G401.6 (cell line): ENCODE measurements at regions not wholly inside any gene's neighbourhood (a gene's known extent, or its start where the extent isn't known, plus 50 kb on each side); places are given as distances from the start of the nearest gene placed in this dataset.

Experiments used
- FAIRE-seq: peaks from 2 replicates; lab custom pipeline; 2012; peaks lifted over from hg19 to GRCh38; lab: Jason Lieb, UNC

DNA sequence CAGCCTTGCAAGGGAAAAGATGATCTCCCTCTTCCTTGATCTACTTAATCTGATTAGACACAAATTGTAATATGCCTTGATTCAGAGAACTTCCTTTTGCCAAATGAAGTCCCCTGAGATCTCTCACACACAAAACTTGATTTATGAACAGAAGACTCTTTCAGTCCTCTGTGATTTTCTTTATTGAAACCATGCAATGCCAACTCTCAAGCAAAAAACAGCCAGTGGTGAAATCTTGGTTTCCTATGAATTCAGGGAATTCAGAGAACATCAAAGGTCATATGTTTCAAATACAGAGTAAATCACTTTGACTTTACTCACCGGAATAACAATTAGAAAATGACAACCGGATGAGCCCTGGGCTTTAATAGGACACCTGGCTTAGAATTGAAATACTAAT is 211.7 kb downstream of the ABHD5 start:
- no peak for FAIRE-seq

GRCh38 chr3:43905157-43905556 is 214.4 kb downstream of the ABHD5 start:
- no peak for FAIRE-seq

DNA sequence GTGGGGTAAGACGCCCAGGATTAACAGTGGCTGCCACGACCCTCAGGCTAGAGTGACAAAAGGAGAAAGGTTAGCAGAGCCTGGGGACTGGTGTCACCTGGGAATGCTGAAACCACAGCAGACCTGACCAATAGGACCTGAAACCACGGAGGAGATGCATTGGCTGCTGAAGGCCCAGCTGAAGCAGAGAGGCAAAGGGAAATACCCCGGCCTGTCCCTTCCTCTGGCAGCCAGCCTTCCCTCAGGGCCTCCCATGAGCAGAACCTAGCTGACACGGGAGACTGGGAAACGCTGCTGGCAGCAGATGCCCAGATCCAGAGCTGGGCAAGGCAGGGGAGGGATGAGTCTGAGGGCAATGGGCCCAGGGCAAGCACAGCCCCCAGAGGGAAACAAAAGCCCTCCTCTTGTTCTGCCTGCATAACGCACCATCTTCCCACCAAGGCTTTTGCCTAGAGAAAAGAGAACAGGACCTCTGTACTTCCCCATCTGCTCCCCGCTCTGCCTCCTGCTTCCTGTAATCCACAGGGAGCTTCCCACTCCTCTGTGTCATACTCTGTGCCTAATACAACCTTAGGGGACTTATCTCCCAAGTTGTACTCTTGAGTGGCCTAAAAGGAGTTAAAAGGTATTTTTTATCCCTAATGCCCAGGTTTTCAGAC is 216.2 kb downstream of the ABHD5 start:
- no peak for FAIRE-seq

GRCh38 chr3:43907508-43907858 is 216.7 kb downstream of the ABHD5 start:
- no peak for FAIRE-seq

DNA sequence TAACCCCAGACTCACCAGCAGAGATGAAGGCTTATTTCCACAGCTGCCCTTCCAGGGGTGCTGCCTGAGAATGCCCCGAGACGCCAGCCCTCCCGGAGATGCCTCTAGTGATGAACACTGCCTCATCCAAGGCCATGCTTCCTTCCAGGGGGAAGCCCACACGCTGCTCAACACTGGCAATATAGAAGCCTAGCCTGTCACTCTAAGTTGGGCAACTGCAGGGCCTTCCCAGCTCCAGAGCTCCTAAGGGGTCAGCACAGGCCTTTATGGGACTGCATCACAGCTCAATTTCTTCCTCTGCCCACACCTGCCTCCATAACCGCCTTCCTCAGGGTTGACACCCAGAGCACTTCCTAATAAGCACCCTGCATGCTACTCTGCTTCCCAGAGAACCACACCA is 217.7 kb downstream of the ABHD5 start:
- no peak for FAIRE-seq

DNA sequence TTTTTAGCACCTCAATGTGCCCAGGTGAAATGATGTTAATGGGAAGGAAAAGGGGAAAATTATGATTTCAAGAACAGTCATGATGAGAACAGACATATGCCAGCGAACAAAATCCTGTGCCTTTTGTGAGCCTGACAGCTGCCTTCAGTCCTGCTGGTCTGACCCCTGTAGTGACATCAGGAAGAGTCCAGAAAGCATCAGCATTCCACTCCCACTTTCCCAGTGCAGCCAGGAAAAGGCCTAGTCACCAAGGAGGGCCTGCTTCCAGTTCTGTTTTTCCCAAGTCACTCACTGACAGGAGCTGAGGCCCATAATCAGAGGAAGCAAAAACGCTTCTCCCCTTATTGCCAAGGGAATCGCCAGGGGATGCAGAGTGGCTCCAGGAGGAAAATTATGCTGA is 218.4 kb downstream of the ABHD5 start:
- FAIRE-seq, result no peak

GRCh38 chr3:43910750-43911149 is 220.0 kb downstream of the ABHD5 start:
- FAIRE-seq, result no peak

GRCh38 chr3:43913036-43913948 is 222.6 kb downstream of the ABHD5 start:
- no peak for FAIRE-seq

- no peak for FAIRE-seq
Measured at GRCh38 chr3:43914269-43914668, 223.5 kb downstream of the ABHD5 start.

DNA sequence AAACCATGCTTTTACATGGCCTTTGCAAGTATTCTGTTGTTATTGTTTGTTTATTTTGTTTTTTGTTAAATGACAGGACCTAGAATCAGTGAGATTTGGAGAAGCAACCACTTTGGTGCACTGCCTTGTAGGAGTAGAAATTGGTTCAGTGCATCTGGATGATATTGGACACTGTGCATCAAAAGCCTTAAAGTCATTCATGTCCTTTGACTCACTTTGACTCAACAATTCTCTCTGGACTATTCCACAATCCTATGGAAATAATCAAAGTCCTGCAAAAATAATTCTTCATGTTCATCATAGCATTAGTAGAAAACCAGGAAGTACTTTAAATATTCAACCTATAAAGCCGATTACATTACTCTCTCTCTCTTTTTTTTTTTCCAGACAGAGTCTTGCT is 224.8 kb downstream of the ABHD5 start:
- FAIRE-seq, result no peak

DNA sequence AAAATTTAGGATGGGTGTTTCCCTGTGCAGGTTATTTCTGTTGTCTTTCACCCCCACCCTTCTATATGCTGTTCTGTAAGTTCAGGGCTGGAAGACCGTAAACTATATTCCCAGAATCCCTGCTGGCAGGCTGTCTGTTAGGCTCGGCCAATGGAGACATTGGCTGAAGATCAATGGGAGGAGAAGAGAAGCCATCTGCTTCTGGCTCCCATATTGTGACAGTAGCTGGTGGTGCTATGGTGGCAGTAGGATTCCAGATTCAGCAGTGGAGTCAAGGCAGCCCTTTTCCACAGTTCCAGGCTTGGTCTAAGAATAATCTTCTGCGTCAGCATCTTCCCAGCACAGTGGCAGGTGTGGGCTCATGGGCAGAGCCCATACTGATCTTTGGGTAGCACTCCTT is 226.6 kb downstream of the ABHD5 start:
- FAIRE-seq, result no peak

GRCh38 chr3:43919029-43919428 is 228.3 kb downstream of the ABHD5 start:
- no peak for FAIRE-seq

DNA sequence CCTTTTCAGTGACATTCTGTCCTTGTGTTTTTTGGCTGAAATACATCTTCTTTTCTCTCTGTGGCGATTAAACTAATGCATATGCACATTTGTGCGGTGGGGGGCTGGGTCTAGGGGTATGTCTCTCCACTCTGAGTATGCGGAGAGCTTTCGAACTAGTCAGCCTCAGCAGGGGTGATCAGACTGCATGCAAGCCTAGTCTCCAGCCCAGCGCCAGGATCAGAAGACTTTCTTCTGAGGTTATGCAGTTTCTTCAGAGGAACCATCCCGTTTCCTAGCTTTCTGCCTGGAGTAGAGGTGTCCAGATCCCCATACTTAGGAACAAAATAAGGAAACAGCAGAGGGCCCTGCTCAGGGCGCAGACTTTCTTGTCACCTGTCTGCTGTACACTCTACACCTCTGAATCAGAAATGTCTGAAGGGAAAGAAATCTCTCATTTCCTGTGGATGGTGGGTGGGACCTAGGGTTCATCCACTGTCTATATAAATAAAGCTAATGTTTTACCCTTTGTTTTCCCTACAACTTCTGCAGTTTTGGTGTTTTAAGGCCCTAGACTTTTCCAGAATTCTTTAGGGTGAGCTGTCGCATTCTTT is 230.4 kb downstream of the ABHD5 start:
- no peak for FAIRE-seq

DNA sequence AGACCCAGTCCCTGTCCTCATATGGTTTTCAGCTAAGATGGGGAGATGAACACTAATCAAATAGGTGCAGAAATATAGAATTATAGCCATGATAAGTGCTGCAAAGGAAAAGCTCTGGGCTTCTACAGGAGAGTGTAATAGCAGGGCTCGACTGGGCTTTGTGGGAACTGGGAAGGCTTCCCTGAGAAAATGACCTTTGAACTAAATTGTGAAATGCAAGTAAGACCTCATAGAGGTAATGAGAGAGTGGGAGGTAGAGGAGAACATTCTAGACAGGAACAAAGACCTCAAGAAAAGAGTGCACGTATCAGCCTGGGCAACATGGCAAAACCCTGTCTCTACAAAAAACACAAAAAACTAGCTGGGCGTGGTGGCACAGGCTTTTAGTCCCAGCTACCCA is 231.6 kb downstream of the ABHD5 start:
- no peak for FAIRE-seq

- no peak for FAIRE-seq
Measured at GRCh38 chr3:43923104-43923882, 232.6 kb downstream of the ABHD5 start.

DNA sequence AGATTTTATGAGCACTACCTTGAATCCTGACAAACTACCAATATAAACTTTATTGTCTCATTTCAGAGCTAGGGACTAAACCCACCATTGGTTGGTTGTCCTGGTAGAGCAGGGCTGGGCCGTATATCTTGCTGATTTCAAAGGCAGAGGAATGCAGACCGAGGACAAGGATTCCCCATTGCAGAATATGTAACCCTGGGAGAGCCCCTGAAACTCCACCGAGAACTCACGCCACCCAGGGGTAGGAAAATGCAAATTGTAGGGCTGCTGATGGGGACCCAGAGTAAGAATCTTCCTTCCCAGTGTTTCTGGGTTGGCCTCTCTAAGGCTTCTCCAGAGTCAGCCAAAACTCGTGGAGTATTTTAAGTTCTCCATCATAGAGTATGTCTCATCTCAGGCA is 235.3 kb downstream of the ABHD5 start:
- FAIRE-seq, result no peak

- FAIRE-seq, result no peak
Measured at GRCh38 chr3:43932921-43933320, 242.2 kb downstream of the ABHD5 start.

DNA sequence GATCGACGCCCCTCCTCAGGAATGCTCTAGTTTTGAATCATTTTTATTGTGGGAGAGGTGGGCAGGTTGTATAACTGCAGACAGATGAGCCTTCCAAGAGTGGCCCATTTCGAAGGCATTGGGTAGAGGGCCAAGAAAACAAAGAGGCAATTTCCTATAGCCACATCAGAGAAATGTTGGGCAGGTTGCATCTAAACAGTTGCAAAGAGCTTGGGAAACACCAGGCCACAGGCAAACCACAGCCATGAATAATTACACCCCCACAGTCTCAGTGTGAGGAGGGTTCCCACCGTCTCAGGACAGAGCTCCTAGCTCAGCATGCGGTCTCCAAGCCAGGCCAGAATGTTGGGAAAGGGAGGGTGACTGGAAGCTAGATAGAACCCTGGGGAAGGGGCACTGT is 257.3 kb downstream of the ABHD5 start:
- FAIRE-seq, result no peak

DNA sequence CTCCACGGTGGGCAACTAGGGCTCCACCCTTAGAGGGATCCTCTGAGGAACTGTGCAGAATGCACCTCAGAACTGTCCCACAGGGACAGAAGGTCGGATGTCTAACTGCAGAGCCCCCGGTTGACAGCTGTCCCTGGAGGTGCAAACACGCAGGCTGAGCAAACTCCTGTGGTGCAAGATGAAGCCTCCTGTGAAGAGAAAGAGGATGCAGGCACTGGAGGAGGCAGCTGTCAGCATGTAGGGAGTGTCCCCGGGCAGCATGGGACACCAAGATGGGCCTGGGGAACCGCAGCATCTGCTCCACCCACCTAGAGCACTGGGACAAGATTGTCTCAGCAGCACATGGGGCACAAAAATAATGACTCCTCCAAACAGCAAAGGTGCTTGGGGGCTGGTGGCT is 258.9 kb downstream of the ABHD5 start:
- FAIRE-seq, result no peak

GRCh38 chr3:43950775-43951174 is 260.0 kb downstream of the ABHD5 start:
- FAIRE-seq, result no peak

GRCh38 chr3:43951813-43952212 is 261.1 kb downstream of the ABHD5 start:
- no peak for FAIRE-seq

- no peak for FAIRE-seq
Measured at GRCh38 chr3:43953380-43953779, 262.6 kb downstream of the ABHD5 start.
